NCI-H187 (cell line): ENCODE measurements at regions not wholly inside any gene's neighbourhood (a gene's known extent, or its start where the extent isn't known, plus 50 kb on each side); places are given as distances from the start of the nearest gene placed in this dataset.
"Not testable (repeated sequence)": the region's sequence is repeated elsewhere in the genome, so short reads cannot be mapped to it uniquely, and the experiment has no call there.

ENCODE experiments used
- DNase-seq, 2 experiments: peaks; one replicate each; lab custom pipeline; 2025; lab: John Stamatoyannopoulos, UW

- DNase-seq: not testable (repeated sequence)
These were observed 1183.8 kb downstream of the TMEM121 start for GRCh38 chr14:106710187-106710586.

DNA sequence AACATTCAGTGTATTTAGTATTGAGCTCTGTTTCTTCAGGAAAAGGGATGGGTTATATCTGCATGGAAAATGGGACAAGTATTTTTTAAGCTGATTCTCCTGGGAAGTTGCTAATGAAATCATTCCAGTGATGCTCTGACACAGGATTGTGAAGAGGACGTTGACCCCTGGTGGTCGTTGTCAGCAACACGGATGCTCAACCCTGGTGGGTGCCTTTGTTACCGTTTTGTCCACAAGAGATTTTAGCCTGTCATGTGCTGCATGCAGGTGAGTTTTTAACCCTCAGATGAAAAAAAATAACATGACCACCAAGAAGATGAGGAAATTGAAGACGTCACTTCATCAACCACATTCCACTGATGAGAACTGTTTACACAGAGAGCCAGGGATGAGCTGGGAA, 1186.1 kb downstream of the TMEM121 start:
- not testable (repeated sequence) for DNase-seq

DNA sequence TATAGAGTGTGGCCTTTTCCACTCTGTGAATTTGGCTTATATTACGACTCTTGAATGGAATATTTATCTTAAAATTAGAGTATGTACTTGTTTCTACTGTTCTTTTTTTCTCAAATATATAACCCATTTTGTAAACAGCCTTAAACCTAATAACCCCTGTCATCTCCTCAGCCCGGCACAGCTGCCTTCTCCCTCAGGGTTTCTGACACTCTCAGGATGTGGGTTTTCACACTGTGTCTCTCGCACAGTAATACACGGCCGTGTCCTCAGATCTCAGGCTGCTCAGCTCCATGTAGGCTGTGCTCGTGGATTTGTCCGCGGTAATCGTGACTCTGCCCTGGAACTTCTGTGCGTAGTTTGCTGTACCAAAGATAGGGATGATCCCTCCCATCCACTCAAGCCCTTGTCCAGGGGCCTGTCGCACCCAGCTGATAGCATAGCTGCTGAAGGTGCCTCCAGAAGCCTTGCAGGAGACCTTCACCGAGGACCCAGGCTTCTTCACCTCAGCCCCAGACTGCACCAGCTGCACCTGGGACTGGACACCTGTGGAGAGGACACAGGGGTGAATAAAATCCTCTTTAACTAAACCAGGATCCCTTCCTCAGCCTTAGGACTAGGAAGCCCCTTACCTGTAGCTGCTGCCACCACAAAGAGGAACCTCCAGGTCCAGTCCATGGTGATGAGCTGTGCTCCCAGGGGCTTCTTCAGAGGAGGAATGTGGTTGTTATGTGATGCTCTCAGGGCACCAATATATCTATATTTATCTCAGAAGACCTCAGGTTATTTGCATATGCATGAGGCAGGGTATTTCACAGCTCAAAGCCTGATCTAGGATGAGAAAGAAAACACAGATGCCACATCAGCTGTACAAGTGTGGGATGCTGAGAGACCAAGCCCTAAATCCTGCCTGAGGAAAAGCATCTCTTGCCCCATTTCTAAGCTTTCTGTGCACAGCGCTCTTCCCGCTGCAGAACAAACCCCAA, 1188.4 kb downstream of the TMEM121 start:
- DNase-seq: not testable (repeated sequence)

DNA sequence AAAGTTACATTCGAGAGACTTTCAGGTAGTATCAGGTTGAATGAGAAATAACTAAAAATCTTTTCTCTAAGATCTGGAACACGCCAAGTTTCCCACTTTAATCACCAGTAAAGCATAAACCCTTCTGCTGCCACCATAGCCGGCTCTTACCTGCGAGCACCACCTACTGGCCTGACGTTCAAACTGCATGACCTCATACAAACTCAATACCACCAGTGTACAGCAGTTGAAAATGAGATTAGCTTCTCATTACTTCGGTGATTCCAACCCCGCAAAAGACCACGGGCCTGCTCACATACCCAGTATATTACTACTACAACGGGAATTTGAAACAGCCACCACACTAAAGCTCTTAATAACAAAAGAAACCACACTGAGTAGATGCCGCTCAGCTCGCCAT, 1191.2 kb downstream of the TMEM121 start:
- DNase-seq: not testable (repeated sequence)

- not testable (repeated sequence) for DNase-seq
These were observed 1193.5 kb downstream of the TMEM121 start for GRCh38 chr14:106719880-106720279.

DNA sequence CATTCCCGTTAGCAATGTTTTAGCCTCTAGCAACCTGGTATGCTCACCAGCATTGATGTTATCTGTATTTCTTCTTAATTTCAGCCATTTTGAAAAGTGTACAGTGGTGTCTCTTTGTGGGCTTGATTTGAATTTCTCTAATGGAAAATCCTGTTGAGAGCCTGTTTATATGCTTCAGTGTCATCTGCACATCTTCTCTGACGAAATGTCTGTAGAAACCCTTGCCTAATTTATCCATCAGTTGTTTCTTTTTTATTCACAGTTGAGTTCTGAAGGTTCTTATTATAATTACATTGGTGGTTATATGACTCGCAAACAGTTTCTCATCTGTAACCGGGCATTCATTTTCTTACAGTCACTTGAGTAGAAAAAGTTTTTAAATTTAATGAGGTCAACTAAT, 1195.5 kb downstream of the TMEM121 start:
- not testable (repeated sequence) for DNase-seq

GRCh38 chr14:106722813-106723687, 1196.7 kb downstream of the TMEM121 start:
- DNase-seq: not testable (repeated sequence)

- not testable (repeated sequence) for DNase-seq
These were observed 1201.6 kb downstream of the TMEM121 start for GRCh38 chr14:106727962-106728361.

DNA sequence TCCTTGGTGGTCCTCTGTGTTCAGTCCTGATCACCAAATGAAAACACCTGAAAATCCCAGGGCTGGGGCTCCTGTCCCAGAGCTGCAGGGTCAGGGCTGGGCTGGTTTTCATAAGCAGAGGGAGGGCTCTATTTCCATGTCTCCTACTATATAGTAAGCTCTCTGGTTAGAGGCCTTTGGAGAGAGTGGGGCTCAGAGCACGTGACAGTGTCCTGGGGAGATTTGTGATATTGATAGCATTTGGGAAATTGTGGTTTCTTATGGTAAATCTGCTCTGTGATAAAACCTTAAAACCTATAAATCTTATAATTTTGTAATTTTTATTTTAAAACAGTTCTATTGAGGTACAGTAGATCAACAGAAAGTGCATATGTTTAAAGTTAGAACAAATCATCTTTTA, 1202.2 kb downstream of the TMEM121 start:
- no peak for DNase-seq

DNA sequence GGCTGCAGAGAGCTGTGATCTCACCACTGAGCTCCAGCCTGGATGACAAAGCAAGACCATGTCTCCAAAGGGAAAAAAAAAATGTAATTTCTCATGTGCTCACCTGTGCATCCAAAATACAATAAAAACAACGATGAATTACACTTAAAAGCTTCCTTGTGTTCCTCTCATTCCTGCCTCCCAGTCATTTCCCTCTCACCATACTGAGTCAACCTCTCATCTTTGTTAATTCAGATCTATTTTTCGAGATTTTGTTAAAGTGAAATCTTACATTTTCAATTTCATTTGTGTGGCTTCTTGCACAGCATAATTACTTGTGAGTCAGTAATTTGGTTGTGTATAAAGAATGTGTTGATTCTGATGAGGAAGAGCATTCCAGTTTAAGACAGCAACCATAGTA, 1203.2 kb downstream of the TMEM121 start:
- no peak for DNase-seq

DNA sequence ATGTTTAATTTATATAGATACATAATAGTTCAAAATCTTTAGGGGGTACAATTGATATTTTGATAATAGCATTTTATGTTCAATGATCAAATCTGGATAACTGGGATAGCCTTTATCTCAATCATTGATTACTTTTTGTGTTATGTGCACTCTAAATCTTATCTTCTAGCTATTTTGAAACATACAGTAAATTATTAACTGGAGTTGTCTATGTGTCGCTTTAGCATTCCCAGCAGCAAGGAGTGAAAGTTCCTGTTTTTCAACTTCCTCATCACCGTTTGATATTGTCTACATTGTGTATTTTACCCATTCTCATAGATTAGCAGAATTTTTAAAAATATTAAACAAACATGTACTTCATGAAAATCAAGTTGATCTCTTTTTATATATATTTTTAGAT, 1207.4 kb downstream of the TMEM121 start:
- no peak for DNase-seq

- no peak for DNase-seq
These were observed 1210.6 kb downstream of the TMEM121 start for GRCh38 chr14:106737021-106737420.

- DNase-seq: no peak
These were observed 1211.7 kb downstream of the TMEM121 start for GRCh38 chr14:106738075-106738474.

DNA sequence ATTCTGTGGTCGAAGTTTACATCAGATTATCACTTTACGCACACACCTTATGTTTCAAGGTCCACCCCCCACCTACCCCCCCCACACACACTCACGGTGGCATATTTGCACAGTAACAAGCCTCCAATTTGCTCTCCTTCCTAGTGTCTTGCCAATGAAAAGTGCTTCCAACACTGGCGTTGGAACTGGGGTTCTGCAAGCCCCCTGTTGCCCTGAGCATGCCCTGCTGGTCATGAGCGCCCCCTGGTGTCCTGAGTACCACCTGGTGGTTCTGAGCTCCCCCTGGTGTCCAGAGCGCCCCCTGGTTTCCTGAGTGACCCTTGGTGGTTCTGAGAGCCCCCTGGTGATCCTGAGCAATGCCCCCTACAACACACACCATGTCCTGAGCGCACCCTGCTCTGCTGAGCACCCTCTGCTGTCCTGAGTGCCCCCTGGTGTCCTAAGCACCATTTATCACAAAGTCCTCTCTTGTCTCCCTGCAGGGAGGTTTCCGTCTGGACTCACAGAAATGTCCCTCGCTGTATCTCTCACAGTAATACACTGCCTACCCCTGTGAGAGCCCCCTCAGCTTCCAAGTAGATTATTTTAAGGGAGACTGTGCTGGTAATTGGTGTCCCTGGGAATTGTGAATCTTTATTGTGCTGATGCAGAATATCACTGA, 1212.3 kb downstream of the TMEM121 start:
- DNase-seq: not testable (repeated sequence)

- DNase-seq: not testable (repeated sequence)
These were observed 1214.9 kb downstream of the TMEM121 start for GRCh38 chr14:106741086-106741827.

DNA sequence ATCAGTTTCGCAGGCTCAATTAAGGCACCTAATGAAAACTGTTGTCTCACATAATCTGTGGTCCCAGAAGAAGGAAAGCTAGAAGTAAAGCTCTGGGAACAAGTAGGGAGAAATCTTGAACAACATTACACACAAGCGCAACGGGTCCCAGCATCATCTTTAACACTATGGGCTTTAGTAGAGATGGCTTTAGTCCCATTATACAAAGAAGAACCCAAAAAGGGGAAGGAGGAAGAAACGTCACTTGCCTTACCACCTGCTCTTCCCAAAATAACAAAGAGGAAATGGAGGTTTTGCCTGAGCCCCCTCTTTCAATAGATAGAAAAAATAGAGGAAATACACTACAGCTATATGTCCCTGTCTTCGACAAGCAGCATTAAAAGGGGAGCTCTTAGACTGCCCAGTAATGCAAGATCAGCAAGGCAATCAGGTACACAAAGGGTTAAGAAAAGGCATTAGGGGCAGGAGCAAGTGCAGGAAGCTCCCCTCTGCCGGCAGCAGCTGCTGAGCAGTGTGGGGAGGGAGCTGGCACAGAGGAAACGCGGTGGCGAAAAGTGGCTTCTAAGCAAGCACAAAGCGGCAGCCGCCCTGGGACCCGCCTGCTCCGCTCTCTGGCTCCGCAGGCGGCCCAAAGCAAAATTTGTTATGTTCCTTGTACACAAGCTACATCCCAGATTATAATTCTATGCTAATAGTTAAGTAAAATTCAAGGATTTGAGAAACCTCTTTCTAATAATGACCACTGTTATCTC, 1218.8 kb downstream of the TMEM121 start:
- DNase-seq: not testable (repeated sequence)

- not testable (repeated sequence) for DNase-seq
These were observed 1223.7 kb downstream of the TMEM121 start for GRCh38 chr14:106750089-106750488.

DNA sequence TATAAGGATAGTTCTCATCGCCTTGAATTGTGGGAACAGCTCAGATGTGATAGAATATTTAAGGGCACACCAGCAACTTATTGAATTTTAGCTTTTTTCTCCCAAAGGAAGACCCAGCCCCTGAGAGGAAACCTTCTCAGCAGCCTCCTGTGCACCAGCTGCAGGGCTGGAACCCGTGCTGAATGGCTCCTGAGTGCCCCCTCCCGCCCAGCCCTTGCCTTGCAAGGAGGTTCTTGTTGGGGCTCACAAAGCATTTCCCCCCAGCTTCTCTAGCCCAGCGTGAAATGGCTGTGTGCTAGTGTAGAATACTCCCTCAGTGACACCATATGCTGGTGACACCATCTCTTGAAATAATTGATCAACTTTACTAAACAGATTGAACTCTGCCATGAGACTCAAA, 1227.4 kb downstream of the TMEM121 start:
- DNase-seq: not testable (repeated sequence)

DNA sequence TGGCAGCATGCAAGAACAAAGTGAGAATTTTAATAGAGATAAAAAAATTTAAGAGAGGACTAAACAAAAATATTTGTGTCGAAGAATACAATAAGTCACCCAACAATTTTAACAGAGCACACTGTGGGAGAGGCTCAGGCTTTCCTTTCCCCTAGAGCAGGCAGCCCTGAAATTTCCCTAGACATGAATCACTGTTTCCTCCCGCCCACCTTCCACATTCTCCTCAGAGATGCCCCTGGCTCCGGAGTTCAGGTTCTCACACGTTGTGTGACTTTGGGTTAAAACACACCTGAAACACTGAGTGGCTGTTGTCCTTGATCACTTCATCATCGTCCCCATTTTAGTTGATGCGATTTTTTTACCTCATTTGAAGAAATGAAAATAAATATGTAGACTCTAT, 1231.1 kb downstream of the TMEM121 start:
- DNase-seq: not testable (repeated sequence)
